Mucosa of gallbladder (tissue), 1 donor: ENCODE measurements at regions not wholly inside any gene's neighbourhood (a gene's known extent, or its start where the extent isn't known, plus 50 kb on each side); places are given as distances from the start of the nearest gene placed in this dataset.
"Not testable (repeated sequence)": the region's sequence is repeated elsewhere in the genome, so short reads cannot be mapped to it uniquely, and the experiment has no call there.

Source experiments
- DNase-seq: peaks from one replicate; pipeline ENCODE4 v3.0.0-alpha.2; 2020; ENCODE audit warnings: low spot score
- donor health status: DM: no; HTN: no; CAD: no.

- DNase-seq: no peak
These were observed 427.5 kb upstream of the TBL1XR1 start for GRCh38 chr3:177624528-177625495.

- no peak for DNase-seq
These were observed 428.8 kb upstream of the TBL1XR1 start for GRCh38 chr3:177626045-177626444.

- not testable (repeated sequence) for DNase-seq
These were observed 430.9 kb upstream of the TBL1XR1 start for GRCh38 chr3:177628095-177628719.

- no peak for DNase-seq
These were observed 432.0 kb upstream of the TBL1XR1 start for GRCh38 chr3:177629276-177629675.

- no peak for DNase-seq
These were observed 436.5 kb upstream of the TBL1XR1 start for GRCh38 chr3:177633671-177634207.

GRCh38 chr3:177635601-177636106 is 438.4 kb upstream of the TBL1XR1 start:
- DNase-seq: not testable (repeated sequence)

GRCh38 chr3:177640319-177640965 is 443.2 kb upstream of the TBL1XR1 start:
- no peak for DNase-seq

- no peak for DNase-seq
These were observed 443.9 kb upstream of the TBL1XR1 start for GRCh38 chr3:177641206-177641605.

- DNase-seq: no peak
These were observed 444.9 kb upstream of the TBL1XR1 start for GRCh38 chr3:177642042-177642803.

- DNase-seq: no peak
These were observed 445.5 kb upstream of the TBL1XR1 start for GRCh38 chr3:177642804-177643125.

GRCh38 chr3:177646749-177647148 is 449.5 kb upstream of the TBL1XR1 start:
- DNase-seq: no peak

- DNase-seq: no peak
These were observed 450.1 kb upstream of the TBL1XR1 start for GRCh38 chr3:177647341-177647740.

GRCh38 chr3:177647876-177648275 is 450.6 kb upstream of the TBL1XR1 start:
- no peak for DNase-seq

GRCh38 chr3:177652556-177653291 is 455.4 kb upstream of the TBL1XR1 start:
- no peak for DNase-seq

- DNase-seq: no peak
These were observed 460.0 kb upstream of the TBL1XR1 start for GRCh38 chr3:177657243-177657642.

GRCh38 chr3:177658354-177658753 is 461.1 kb upstream of the TBL1XR1 start:
- no peak for DNase-seq

- DNase-seq: not testable (repeated sequence)
These were observed 467.3 kb upstream of the TBL1XR1 start for GRCh38 chr3:177664380-177665103.

- DNase-seq: no peak
These were observed 468.0 kb upstream of the TBL1XR1 start for GRCh38 chr3:177665122-177665808.

GRCh38 chr3:177672252-177672911 is 475.1 kb upstream of the TBL1XR1 start:
- no peak for DNase-seq
